GM12878 (cell line): ENCODE measurements at regions not wholly inside any gene's neighbourhood (a gene's known extent, or its start where the extent isn't known, plus 50 kb on each side); places are given as distances from the start of the nearest gene placed in this dataset.

Source experiments
- ATAC-seq: fragments of 200-7000 bp; cut with Tn5 transposase; 3 replicates; pipeline ENCODE4 v1.9.1; 2020; ENCODE audit warnings: mild to moderate bottlenecking, moderate library complexity
- BruUV-seq: library from RNA; stranded (reverse); fragments of 400-500 nt; replicated peaks from 2 replicates; lab custom pipeline; 2021; lab: Mats Ljungman, UMichigan
- CTCF ChIA-PET: fragments of 300-600 bp; sonication (Branson Sonifier 250); formaldehyde crosslinking; extraction: SDS; loops from one replicate; lab custom pipeline; 2021; ENCODE audit warnings: inconsistent platforms; lab: Yijun Ruan, JAX
- POLR2A ChIA-PET: fragments of 350-600 bp; formaldehyde crosslinking; extraction: SDS; loops from one replicate; lab custom pipeline; 2021; ENCODE audit warnings: inconsistent platforms; lab: Charles Lee
- RAD21 ChIA-PET: fragments of 300-600 bp; sonication (Branson Sonifier 250); formaldehyde crosslinking; loops from one replicate; lab custom pipeline; 2023; ENCODE audit warnings: antibody characterized with exemption; ENCODE audit not compliant: unreplicated experiment; lab: Charles Lee
- SMC1A ChIA-PET: fragments of 300-600 bp; sonication (Branson Sonifier 250); formaldehyde crosslinking; loops from one replicate; lab custom pipeline; 2023; ENCODE audit not compliant: unreplicated experiment, uncharacterized antibody; lab: Charles Lee
- DNase-seq: peaks from one replicate; pipeline ENCODE4 v3.0.0-alpha.2; 2011; ENCODE audit warnings: low read depth, low spot score
- FAIRE-seq: peaks from 3 replicates; lab custom pipeline; 2011; peaks lifted over from hg19 to GRCh38; lab: Jason Lieb, UNC
- H2AFZ ChIP-seq: 2 replicates; pipeline ENCODE4 v1.6.0; 2011; ENCODE audit warnings: low read depth, low read length, control low read depth; ENCODE audit not compliant: control insufficient read depth
- H3K27ac ChIP-seq: 2 replicates; pipeline ENCODE4 v1.5.1; 2011; ENCODE audit warnings: control low read depth; ENCODE audit not compliant: control insufficient read depth, insufficient read depth
- H3K27me3 ChIP-seq, 2 experiments: replicated peaks in 1 of 2; 2 replicates each; pipeline versions ENCODE4 v1.6.0 to v1.6.1; 2011; ENCODE audit warnings: low read length in 1 of 2; ENCODE audit not compliant: control insufficient read depth in 2 of 2, insufficient read depth in 2 of 2
- H3K36me3 ChIP-seq, 2 experiments: 2 replicates each; pipeline ENCODE4 v1.5.1; 2011; ENCODE audit warnings: low read length in 1 of 2; ENCODE audit not compliant: control insufficient read depth in 2 of 2, insufficient read depth in 2 of 2
- H3K4me1 ChIP-seq: 2 replicates; pipeline ENCODE4 v1.6.1; 2011; ENCODE audit warnings: mild to moderate bottlenecking, low read length, moderate library complexity, mixed read lengths; ENCODE audit not compliant: control insufficient read depth, insufficient read depth
- H3K4me2 ChIP-seq: 2 replicates; pipeline ENCODE4 v1.6.0; 2011; ENCODE audit warnings: control low read depth; ENCODE audit not compliant: control insufficient read depth, insufficient read depth
- H3K4me3 ChIP-seq: fragments of 200-600 bp; sonication (generic); 2 replicates; pipeline ENCODE4 v1.5.1; 2016
- H3K79me2 ChIP-seq: 2 replicates; pipeline ENCODE4 v1.6.0; 2011; ENCODE audit warnings: low read length; ENCODE audit not compliant: control insufficient read depth, insufficient read depth
- H3K9ac ChIP-seq: 2 replicates; pipeline ENCODE4 v1.8.0; 2011; ENCODE audit warnings: low read length, control low read depth, mixed read lengths; ENCODE audit not compliant: control insufficient read depth, insufficient read depth
- H3K9me3 ChIP-seq: replicated peaks from 3 replicates; pipeline ENCODE4 v1.5.1; 2011; ENCODE audit warnings: mild to moderate bottlenecking, low read length; ENCODE audit not compliant: control insufficient read depth, insufficient read depth
- H4K20me1 ChIP-seq: 2 replicates; pipeline ENCODE4 v1.6.0; 2011; ENCODE audit not compliant: control insufficient read depth, insufficient read depth
- FOXK2 ChIP-seq: fragments of 450-650 bp; IDR thresholded peaks from 2 replicates; pipeline ENCODE4 v1.6.1; 2017; ENCODE audit warnings: mild to moderate bottlenecking, moderate library complexity
- GABPA ChIP-seq: IDR thresholded peaks from 2 replicates; pipeline ENCODE4 v1.6.1; 2014; ENCODE audit warnings: antibody characterized with exemption, low read depth, mild to moderate bottlenecking, inconsistent platforms
- MEF2B ChIP-seq: fragments of 450-650 bp; IDR thresholded peaks from 2 replicates; pipeline ENCODE4 v1.6.1; 2018; ENCODE audit warnings: mild to moderate bottlenecking, moderate library complexity; ENCODE audit not compliant: partially characterized antibody, poor library complexity, severe bottlenecking
- SMAD1 ChIP-seq: fragments of 450-650 bp; IDR thresholded peaks from 2 replicates; pipeline ENCODE4 v1.6.1; 2018; ENCODE audit warnings: mild to moderate bottlenecking, low read depth; ENCODE audit not compliant: partially characterized antibody
- WGBS: methylation state at CpG from one replicate; pipeline ENCODE4 v1.1.6; 2016; ENCODE audit warnings: low lambda C conversion rate; ENCODE audit not compliant: insufficient replicate concordance, insufficient coverage; ENCODE audit errors: missing lambda C conversion rate; 5-methylcytosine and 5-hydroxymethylcytosine counted together
- in situ Hi-C: fragments of 300-500 bp; cut with MboI; formaldehyde crosslinking; loops from 9 replicates; pipeline ENCODE4 v1.14.3; 2018; ENCODE audit warnings: mixed read lengths
- intact Hi-C: fragments of 100-400 bp; cut with micrococcal nuclease; formaldehyde crosslinking; loops from one replicate; pipeline ENCODE4 v1.14.2; 2022; ENCODE audit not compliant: unreplicated experiment

DNA sequence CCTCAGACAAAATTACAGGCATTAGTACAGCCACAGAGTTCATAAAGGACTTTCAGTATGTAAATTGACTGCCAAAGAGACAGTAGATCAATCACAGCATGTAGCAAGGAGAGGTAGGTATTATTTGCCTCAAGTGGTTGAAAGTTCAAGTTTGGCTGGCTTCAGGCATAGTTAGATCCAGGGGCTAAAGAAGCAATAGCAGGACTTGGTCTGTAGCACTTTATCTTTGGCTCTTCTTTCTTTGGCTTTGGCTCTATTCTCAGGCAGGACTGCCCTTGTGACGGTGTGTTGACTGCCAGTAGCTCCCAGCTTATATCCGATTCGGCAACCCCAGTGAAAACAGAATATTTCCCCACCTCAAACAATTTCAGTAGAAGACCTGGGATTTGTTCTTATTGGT, 346.0 kb upstream of the TBX3 start:
- no peak for TF ChIP-seq MEF2B
- TF ChIP-seq SMAD1, result no peak
- no peak for TF ChIP-seq FOXK2
- BruUV-seq, result no TSS peak
- no peak overlapping the region for H3K9ac ChIP-seq
- H2AFZ ChIP-seq, result no peak overlapping the region
- no peak overlapping the region for H3K4me3 ChIP-seq
- H4K20me1 ChIP-seq, result no peaks in the 10 kb centered on the region
- ATAC-seq (no peak), FAIRE-seq (no peak), DNase-seq (no peak)
- WGBS, result 70% methylated on average over 3 of the region's 3 CpGs
- no peak overlapping the region for H3K27ac ChIP-seq
- POLR2A ChIA-PET, result no interaction called here
- H3K79me2 ChIP-seq, result no peaks in the 10 kb centered on the region
- CTCF ChIA-PET, result no interaction called here
- H3K4me2 ChIP-seq, result no peak overlapping the region
- SMC1A ChIA-PET, result no interaction called here
- H3K4me1 ChIP-seq, result no peaks in the 10 kb centered on the region
- RAD21 ChIA-PET, result no interaction called here
- in situ Hi-C loops (no loop called here), intact Hi-C loops (no loop called here)
- H3K9me3 ChIP-seq, result no peaks in the 10 kb centered on the region; the same call in 2 of the 3 replicates
- no peaks in the 10 kb centered on the region for H3K27me3 ChIP-seq
- no peaks in the 10 kb centered on the region for H3K36me3 ChIP-seq

DNA sequence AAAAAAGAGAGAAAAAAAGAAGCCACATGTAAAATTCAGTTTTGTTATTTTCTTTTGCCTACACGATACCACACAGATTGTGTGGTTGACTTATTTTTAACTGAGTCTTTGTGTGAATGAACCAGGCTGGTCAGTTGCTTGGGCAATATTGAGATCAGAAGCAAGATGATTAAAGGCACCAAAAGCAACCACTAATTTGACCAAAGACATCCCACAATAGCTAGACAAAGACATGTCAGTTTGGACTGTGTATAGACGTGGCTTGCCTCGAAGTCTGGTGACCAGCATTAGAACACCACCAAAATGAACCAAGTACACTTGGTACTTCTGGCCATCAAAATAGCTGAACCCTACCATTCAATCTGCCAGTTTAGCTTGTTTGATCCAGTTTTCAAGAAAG, 340.6 kb upstream of the TBX3 start:
- BruUV-seq, result no TSS peak
- Histone ChIP-seq H3K4me3 (no peak overlapping the region), H3K4me1 (no peaks in the 10 kb centered on the region), H3K4me2 (no peak overlapping the region), H3K9me3 (no peaks in the 10 kb centered on the region), H3K36me3 (no peaks in the 10 kb centered on the region), H2AFZ (no peak overlapping the region), H3K9ac (no peak overlapping the region), H3K79me2 (no peaks in the 10 kb centered on the region), H4K20me1 (no peaks in the 10 kb centered on the region), H3K27ac (no peak overlapping the region), H3K27me3 (no peaks in the 10 kb centered on the region)
- in situ Hi-C loops, result no loop called here
- no peak for TF ChIP-seq GABPA
- intact Hi-C loops, result no loop called here
- SMC1A ChIA-PET, result interaction anchor here (0.8 to 1.6 kb wide), 2 partner anchors 9 to 27 kb away, joined by 3 to 6 read pairs; no protein-coding TSS in a partner anchor
- 14% methylated on average over 3 of the region's 3 CpGs for WGBS
- no peak for FAIRE-seq
- DNase-seq, result no peak
- no peak for ATAC-seq
- POLR2A ChIA-PET, result interaction anchor here (0.5 kb wide), 1 partner anchor 37 kb away, joined by 3 read pairs; no protein-coding TSS in a partner anchor
- RAD21 ChIA-PET, result no interaction called here
- CTCF ChIA-PET, result no interaction called here
